OCI-LY7 (cell line): ENCODE measurements at regions not wholly inside any gene's neighbourhood (a gene's known extent, or its start where the extent isn't known, plus 50 kb on each side); places are given as distances from the start of the nearest gene placed in this dataset.

Source experiments
- BruUV-seq: library from RNA; stranded (reverse); fragments of 400-500 nt; replicated peaks from 2 replicates; lab custom pipeline; 2021; lab: Mats Ljungman, UMichigan
- CTCF ChIA-PET: fragments of 300-600 bp; sonication (Branson Sonifier 250); formaldehyde crosslinking; loops from one replicate; lab custom pipeline; 2022; ENCODE audit warnings: antibody characterized with exemption; ENCODE audit not compliant: unreplicated experiment; lab: Charles Lee
- POLR2A ChIA-PET: fragments of 300-600 bp; sonication (Branson Sonifier 250); formaldehyde crosslinking; loops from one replicate; lab custom pipeline; 2022; ENCODE audit warnings: antibody characterized with exemption; lab: Charles Lee
- DNase-seq: peaks from one replicate; pipeline ENCODE4 v3.0.0-alpha.2; 2015; ENCODE audit warnings: low spot score
- H2AFZ ChIP-seq: fragments of 200-600 bp; sonication (generic), shearing (Covaris generic); 2 replicates; pipeline ENCODE4 v1.6.1; 2014; ENCODE audit warnings: mild to moderate bottlenecking, antibody characterized with exemption, low read length, moderate library complexity
- H3K27ac ChIP-seq: fragments of 200-600 bp; sonication (generic); 2 replicates; pipeline ENCODE4 v1.5.1; 2014; ENCODE audit warnings: mixed run types, low read depth, mild to moderate bottlenecking, moderate library complexity, low read length, inconsistent platforms; ENCODE audit not compliant: poor library complexity, severe bottlenecking
- H3K36me3 ChIP-seq: fragments of 200-600 bp; sonication (generic); 2 replicates; pipeline ENCODE4 v1.6.1; 2014; ENCODE audit warnings: mild to moderate bottlenecking, antibody characterized with exemption, low read length, moderate library complexity, mixed read lengths; ENCODE audit not compliant: insufficient read depth
- H3K4me1 ChIP-seq: fragments of 200-600 bp; sonication (generic); 2 replicates; pipeline ENCODE4 v1.5.1; 2014; ENCODE audit warnings: mild to moderate bottlenecking, low read length; ENCODE audit not compliant: insufficient read depth, poor library complexity, severe bottlenecking
- H3K4me2 ChIP-seq: fragments of 200-600 bp; sonication (generic); 2 replicates; pipeline ENCODE4 v1.6.1; 2014; ENCODE audit warnings: mild to moderate bottlenecking, low read length
- H3K4me3 ChIP-seq: fragments of 200-600 bp; sonication (generic); 2 replicates; pipeline ENCODE4 v1.5.1; 2014; ENCODE audit warnings: mild to moderate bottlenecking, low read depth, low read length; ENCODE audit not compliant: poor library complexity, severe bottlenecking
- H3K79me2 ChIP-seq: fragments of 200-600 bp; sonication (generic); 2 replicates; pipeline ENCODE4 v1.6.1; 2016; ENCODE audit warnings: low read depth, mild to moderate bottlenecking, low read length, moderate library complexity, mixed read lengths; ENCODE audit not compliant: insufficient read depth
- H3K9me2 ChIP-seq: fragments of 200-600 bp; sonication (generic); 2 replicates; pipeline ENCODE4 v1.6.1; 2016; ENCODE audit warnings: mild to moderate bottlenecking, low read length, mixed read lengths; ENCODE audit not compliant: insufficient read depth
- H3K9me3 ChIP-seq: fragments of 200-600 bp; sonication (generic); 2 replicates; pipeline ENCODE4 v1.6.1; 2014; ENCODE audit warnings: mild to moderate bottlenecking, mixed run types, low read length, mixed read lengths
- H4K20me1 ChIP-seq: fragments of 200-600 bp; sonication (generic); 2 replicates; pipeline ENCODE4 v1.6.1; 2014; ENCODE audit warnings: mild to moderate bottlenecking, antibody characterized with exemption, low read length, moderate library complexity, mixed read lengths; ENCODE audit not compliant: insufficient read depth
- EZH2phosphoT487 ChIP-seq: fragments of 200-600 bp; sonication (generic); IDR thresholded peaks from 2 replicates; pipeline ENCODE4 v1.6.1; 2018; ENCODE audit warnings: low read depth, borderline replicate concordance, mild to moderate bottlenecking, mixed run types, antibody characterized with exemption, low read length, moderate library complexity, mixed read lengths
- intact Hi-C: fragments of 100-400 bp; cut with micrococcal nuclease; formaldehyde crosslinking; loops from one replicate; pipeline ENCODE4 v1.10.0; 2022; ENCODE audit not compliant: unreplicated experiment
- TF ChIP-seq, protein P1 (sequence below): fragments of 200-600 bp; sonication (generic); conservative IDR thresholded peaks from 2 replicates; pipeline ENCODE4 v1.5.1; 2014; ENCODE audit warnings: mild to moderate bottlenecking, antibody characterized with exemption, low read length, moderate library complexity, mixed read lengths

DNA sequence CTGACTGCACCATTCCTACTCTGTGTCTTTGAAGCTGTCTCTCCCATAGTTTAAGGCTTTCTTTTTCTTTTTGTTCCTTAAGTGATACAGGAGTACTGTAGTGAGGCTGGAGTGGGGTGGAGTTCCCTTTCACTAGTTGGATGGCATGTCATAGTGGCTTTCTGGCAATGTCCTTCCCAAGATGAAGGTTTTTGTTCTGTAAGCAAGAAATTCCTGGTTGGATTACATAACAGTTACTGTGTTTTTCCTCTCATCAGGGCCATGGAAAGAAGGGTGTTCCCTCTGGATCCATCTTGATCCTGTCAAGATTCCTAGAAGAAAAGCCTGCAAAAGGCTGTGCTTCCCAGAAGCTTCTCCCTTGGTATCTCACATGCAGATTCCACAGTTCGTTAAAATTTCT lies 84.2 kb downstream of the ACKR3 start:
- no peaks in the 10 kb centered on the region for H3K9me2 ChIP-seq
- no peaks in the 10 kb centered on the region for H3K4me1 ChIP-seq
- no TSS peak for BruUV-seq
- ChIA-PET POLR2A (no interaction called here), CTCF (no interaction called here)
- H3K36me3 ChIP-seq = no peaks in the 10 kb centered on the region
- no peak overlapping the region for H3K27ac ChIP-seq
- no peak for DNase-seq
- H3K4me3 ChIP-seq = no peak overlapping the region
- intact Hi-C loops = no loop called here
- no peak overlapping the region for H3K4me2 ChIP-seq
- no peaks in the 10 kb centered on the region for H3K79me2 ChIP-seq
- TF ChIP-seq EZH2phosphoT487 = no peak
- H2AFZ ChIP-seq = no peak overlapping the region
- H4K20me1 ChIP-seq = no peaks in the 10 kb centered on the region
- no peaks in the 10 kb centered on the region for H3K9me3 ChIP-seq

DNA sequence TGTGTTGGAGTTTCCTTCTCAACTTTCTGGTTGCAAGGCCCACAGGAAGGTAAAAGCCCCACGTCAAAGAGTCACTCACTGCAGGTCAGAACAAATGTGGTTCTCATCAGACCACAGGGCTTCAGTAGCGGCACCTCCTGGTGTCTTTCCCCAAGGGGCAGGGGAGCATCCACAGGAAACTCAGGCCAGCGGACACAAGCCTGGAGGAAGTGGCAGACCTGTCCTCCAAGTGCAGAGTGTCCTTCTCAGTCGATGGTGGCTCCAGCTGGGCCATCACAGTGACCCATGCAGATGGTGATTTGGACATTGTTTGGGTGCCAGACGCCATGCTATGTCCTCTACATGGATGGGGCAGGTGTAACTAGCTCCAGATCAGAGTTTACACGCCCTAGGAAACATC lies 84.9 kb downstream of the ACKR3 start:
- no peak overlapping the region for H2AFZ ChIP-seq
- no peaks in the 10 kb centered on the region for H4K20me1 ChIP-seq
- H3K9me2 ChIP-seq = no peaks in the 10 kb centered on the region
- ChIA-PET POLR2A (no interaction called here), CTCF (no interaction called here)
- H3K9me3 ChIP-seq = no peaks in the 10 kb centered on the region
- no peaks in the 10 kb centered on the region for H3K4me1 ChIP-seq
- TF ChIP-seq, protein P1, sequence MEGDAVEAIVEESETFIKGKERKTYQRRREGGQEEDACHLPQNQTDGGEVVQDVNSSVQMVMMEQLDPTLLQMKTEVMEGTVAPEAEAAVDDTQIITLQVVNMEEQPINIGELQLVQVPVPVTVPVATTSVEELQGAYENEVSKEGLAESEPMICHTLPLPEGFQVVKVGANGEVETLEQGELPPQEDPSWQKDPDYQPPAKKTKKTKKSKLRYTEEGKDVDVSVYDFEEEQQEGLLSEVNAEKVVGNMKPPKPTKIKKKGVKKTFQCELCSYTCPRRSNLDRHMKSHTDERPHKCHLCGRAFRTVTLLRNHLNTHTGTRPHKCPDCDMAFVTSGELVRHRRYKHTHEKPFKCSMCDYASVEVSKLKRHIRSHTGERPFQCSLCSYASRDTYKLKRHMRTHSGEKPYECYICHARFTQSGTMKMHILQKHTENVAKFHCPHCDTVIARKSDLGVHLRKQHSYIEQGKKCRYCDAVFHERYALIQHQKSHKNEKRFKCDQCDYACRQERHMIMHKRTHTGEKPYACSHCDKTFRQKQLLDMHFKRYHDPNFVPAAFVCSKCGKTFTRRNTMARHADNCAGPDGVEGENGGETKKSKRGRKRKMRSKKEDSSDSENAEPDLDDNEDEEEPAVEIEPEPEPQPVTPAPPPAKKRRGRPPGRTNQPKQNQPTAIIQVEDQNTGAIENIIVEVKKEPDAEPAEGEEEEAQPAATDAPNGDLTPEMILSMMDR = no peak
- no peak for TF ChIP-seq EZH2phosphoT487
- intact Hi-C loops = no loop called here
- no peak overlapping the region for H3K4me2 ChIP-seq
- H3K27ac ChIP-seq = no peak overlapping the region
- no peak for DNase-seq
- BruUV-seq = no TSS peak
- no peaks in the 10 kb centered on the region for H3K79me2 ChIP-seq
- H3K36me3 ChIP-seq = no peaks in the 10 kb centered on the region
- H3K4me3 ChIP-seq = no peak overlapping the region

DNA sequence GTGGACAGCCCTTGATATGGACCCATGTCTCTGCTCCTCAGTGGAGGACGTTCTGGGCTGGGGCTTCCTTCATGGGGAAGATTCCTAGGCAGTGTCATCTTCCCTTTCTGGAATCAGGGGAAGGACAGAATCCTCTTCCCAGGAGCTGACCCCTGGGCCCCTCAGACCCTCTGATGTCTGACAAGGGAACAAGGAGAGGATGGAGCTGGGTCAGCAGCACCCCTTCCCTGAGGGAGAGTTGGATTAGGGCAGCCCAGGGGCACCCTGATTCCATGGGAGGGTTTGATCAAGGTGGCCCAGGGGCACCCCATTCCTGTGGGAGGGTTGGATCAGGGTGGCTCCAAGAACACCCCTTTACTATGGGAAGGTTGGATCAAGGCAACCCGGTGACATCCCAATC lies 86.5 kb downstream of the ACKR3 start:
- no peak overlapping the region for H3K4me3 ChIP-seq
- no peaks in the 10 kb centered on the region for H3K9me2 ChIP-seq
- no peaks in the 10 kb centered on the region for H4K20me1 ChIP-seq
- BruUV-seq = no TSS peak
- no peaks in the 10 kb centered on the region for H3K79me2 ChIP-seq
- intact Hi-C loops = no loop called here
- H3K27ac ChIP-seq = no peak overlapping the region
- TF ChIP-seq EZH2phosphoT487 = no peak
- TF ChIP-seq, protein P1 = no peak
- H3K9me3 ChIP-seq = no peaks in the 10 kb centered on the region
- ChIA-PET CTCF (no interaction called here), POLR2A (no interaction called here)
- H3K4me2 ChIP-seq = no peak overlapping the region
- no peak overlapping the region for H2AFZ ChIP-seq
- H3K4me1 ChIP-seq = no peaks in the 10 kb centered on the region
- DNase-seq = no peak
- H3K36me3 ChIP-seq = no peaks in the 10 kb centered on the region
